K562 (cell line): ENCODE measurements at regions not wholly inside any gene's neighbourhood (a gene's known extent, or its start where the extent isn't known, plus 50 kb on each side); places are given as distances from the start of the nearest gene placed in this dataset.
A peak's percentile ranks its signal among the peaks of the same experiment; 100 is the strongest.

Experiments
- ATAC-seq: fragments of 200-7000 bp; cut with Tn5 transposase; 3 replicates; pipeline ENCODE4 v1.9.1; 2020; ENCODE audit warnings: moderate library complexity
- BruUV-seq: library from RNA; stranded (reverse); fragments of 400-500 nt; replicated peaks from 2 replicates; lab custom pipeline; 2021; lab: Mats Ljungman, UMichigan
- CTCF ChIA-PET: fragments of 300-600 bp; formaldehyde crosslinking; extraction: SDS; loops from one replicate; lab custom pipeline; 2021; ENCODE audit warnings: low intra/inter-chr PET ratio; lab: Yijun Ruan, JAX
- POLR2A ChIA-PET: fragments of 300-600, 350-650 bp; sonication (Branson Sonifier 250); formaldehyde crosslinking; extraction: SDS; loops from one replicate; lab custom pipeline; 2021; ENCODE audit warnings: antibody characterized with exemption, inconsistent platforms; lab: Yijun Ruan, JAX
- DNase-seq, 4 experiments: peaks; one replicate each; pipeline versions ENCODE4 v3.0.0 to v3.0.0-alpha.2; 2011 to 2018; ENCODE audit warnings: low spot score in 3 of 4, mixed read lengths in 3 of 4; ENCODE audit errors: extremely low read depth in 1 of 4
- FAIRE-seq: peaks from 2 replicates; lab custom pipeline; 2011; peaks lifted over from hg19 to GRCh38; lab: Jason Lieb, UNC
- H2AFZ ChIP-seq: 2 replicates; pipeline ENCODE4 v1.6.0; 2011; ENCODE audit warnings: low read depth, low read length, control low read depth, inconsistent platforms
- H3K27ac ChIP-seq: fragments of 200-600 bp; 3 replicates; pipeline ENCODE4 v1.8.0; 2011; ENCODE audit warnings: low read depth, mild to moderate bottlenecking, control low read depth, inconsistent platforms, low read length, moderate library complexity, mixed read lengths; ENCODE audit errors: extremely low read depth
- H3K27me3 ChIP-seq, 2 experiments: fragments of 300-600 bp in 1 of 2; 2 replicates in 1 of 2; 3 replicates in 1 of 2; pipeline versions ENCODE4 v1.6.0 to v1.8.0; 2011; ENCODE audit warnings: inconsistent platforms in 2 of 2, low read length in 2 of 2, mild to moderate bottlenecking in 1 of 2, mixed read lengths in 1 of 2, moderate library complexity in 1 of 2; ENCODE audit not compliant: control insufficient read depth in 2 of 2, insufficient read depth in 2 of 2
- H3K36me3 ChIP-seq: fragments of 300-600 bp; 3 replicates; pipeline ENCODE4 v1.8.0; 2011; ENCODE audit warnings: mild to moderate bottlenecking, low read length, inconsistent platforms; ENCODE audit not compliant: control insufficient read depth, insufficient read depth
- H3K4me1 ChIP-seq, 2 experiments: fragments of 200-600 bp in 1 of 2; replicated peaks in 1 of 2; 2 replicates in 1 of 2; 3 replicates in 1 of 2; pipeline versions ENCODE4 v1.5.1 to v1.8.0; 2011; ENCODE audit warnings: inconsistent platforms in 2 of 2, low read length in 2 of 2, mild to moderate bottlenecking in 1 of 2, mixed read lengths in 1 of 2, moderate library complexity in 1 of 2; ENCODE audit not compliant: control insufficient read depth in 2 of 2, insufficient read depth in 2 of 2
- H3K4me2 ChIP-seq: 2 replicates; pipeline ENCODE4 v1.6.1; 2011; ENCODE audit warnings: low read length, control low read depth, inconsistent platforms, mixed read lengths; ENCODE audit not compliant: insufficient read depth
- H3K4me3 ChIP-seq: fragments of 200-600 bp; sonication (generic), shearing (Covaris generic); 2 replicates; pipeline ENCODE4 v1.5.1; 2016; ENCODE audit warnings: control low read depth, inconsistent platforms
- H3K79me2 ChIP-seq: fragments of 200-600 bp; 3 replicates; pipeline ENCODE4 v1.8.0; 2011; ENCODE audit warnings: low read length, inconsistent platforms; ENCODE audit not compliant: control insufficient read depth, insufficient read depth
- H3K9ac ChIP-seq, 2 experiments: 2 replicates each; pipeline versions ENCODE4 v1.6.0 to v1.6.1; 2011; ENCODE audit warnings: low read depth in 2 of 2, low read length in 2 of 2, control low read depth in 1 of 2, inconsistent platforms in 1 of 2, mild to moderate bottlenecking in 1 of 2, mixed read lengths in 1 of 2; ENCODE audit not compliant: insufficient read depth in 1 of 2
- H3K9me1 ChIP-seq: one replicate; pipeline ENCODE4 v1.6.0; 2011; ENCODE audit warnings: inconsistent platforms, mild to moderate bottlenecking, low read length, moderate library complexity; ENCODE audit not compliant: control insufficient read depth, insufficient read depth
- H3K9me3 ChIP-seq: replicated peaks from 2 replicates; pipeline ENCODE4 v1.5.1; 2011; ENCODE audit warnings: low read depth, low read length, inconsistent platforms; ENCODE audit not compliant: control insufficient read depth, insufficient read depth
- H4K20me1 ChIP-seq: replicated peaks from 2 replicates; pipeline ENCODE4 v1.6.1; 2011; ENCODE audit warnings: low read length, inconsistent platforms, mixed read lengths; ENCODE audit not compliant: control insufficient read depth, insufficient read depth
- AFF1 ChIP-seq, 2 experiments: fragments of 450-650 bp; IDR thresholded peaks; 2 replicates each; pipeline ENCODE4 v1.6.1; 2018; ENCODE audit warnings: mild to moderate bottlenecking in 2 of 2, low read depth in 1 of 2; ENCODE audit not compliant: partially characterized antibody in 2 of 2
- CAMTA2 ChIP-seq: fragments of 250-450 bp; sonication (Bioruptor Pico); conservative IDR thresholded peaks from 2 replicates; pipeline ENCODE4 v1.5.1; 2022
- EP400 ChIP-seq: fragments of 450-650 bp; IDR thresholded peaks from 2 replicates; pipeline ENCODE4 v1.6.1; 2017; ENCODE audit warnings: antibody characterized with exemption, mild to moderate bottlenecking, moderate library complexity
- FOXK1 ChIP-seq: sonication (generic); formaldehyde crosslinking; IDR thresholded peaks from 2 replicates; pipeline ENCODE4 v1.8.0; 2022; ENCODE audit warnings: missing genetic modification reagents, mild to moderate bottlenecking, borderline replicate concordance
- HNRNPL ChIP-seq: fragments of 200-400 bp; formaldehyde crosslinking; IDR thresholded peaks from 2 replicates; pipeline ENCODE4 v1.6.1; 2017; ENCODE audit warnings: low read depth, mild to moderate bottlenecking, low read length
- LARP7 ChIP-seq: fragments of 450-650 bp; IDR thresholded peaks from 2 replicates; pipeline ENCODE4 v1.6.1; 2016
- MCM3 ChIP-seq: fragments of 450-650 bp; IDR thresholded peaks from 2 replicates; pipeline ENCODE4 v1.6.1; 2016
- NEUROD1 ChIP-seq: fragments of 150-350 bp; IDR thresholded peaks from 2 replicates; pipeline ENCODE4 v1.6.1; 2014; ENCODE audit warnings: borderline replicate concordance, low read length, low read depth; ENCODE audit not compliant: partially characterized antibody
- PBX2 ChIP-seq, 2 experiments: IDR thresholded peaks in 1 of 2; conservative IDR thresholded peaks in 1 of 2; 2 replicates each; pipeline ENCODE4 v1.6.1; 2016; ENCODE audit warnings: low read depth in 2 of 2, mild to moderate bottlenecking in 1 of 2, missing compliant biosample characterization in 1 of 2, missing genetic modification characterization in 1 of 2, moderate library complexity in 1 of 2
- PRMT5 ChIP-seq: sonication (generic); formaldehyde crosslinking; IDR thresholded peaks from 2 replicates; pipeline ENCODE4 v1.5.0; 2020; ENCODE audit warnings: missing genetic modification reagents
- SRSF9 ChIP-seq: fragments of 200-400 bp; formaldehyde crosslinking; IDR thresholded peaks from 2 replicates; pipeline ENCODE4 v1.6.1; 2017; ENCODE audit warnings: low read depth, low read length, borderline replicate concordance
- STAG1 ChIP-seq: sonication (generic); formaldehyde crosslinking; IDR thresholded peaks from 2 replicates; pipeline ENCODE4 v1.5.0; 2020; ENCODE audit warnings: missing genetic modification reagents, borderline replicate concordance
- TAF7 ChIP-seq: fragments of 450-650 bp; IDR thresholded peaks from 2 replicates; pipeline ENCODE4 v1.6.1; 2016; ENCODE audit warnings: missing genetic modification characterization, missing compliant biosample characterization
- TEAD2 ChIP-seq: fragments of 450-650 bp; IDR thresholded peaks from 2 replicates; pipeline ENCODE4 v1.6.1; 2016; ENCODE audit warnings: missing genetic modification characterization, control low read depth, missing compliant biosample characterization
- WGBS: fragments of 100-300 bp; shearing (Covaris generic); methylation state at CpG from one replicate; pipeline ENCODE4 v1.1.6; 2016; ENCODE audit warnings: low coverage, mixed read lengths; ENCODE audit not compliant: insufficient coverage; ENCODE audit errors: missing lambda C conversion rate; 5-methylcytosine and 5-hydroxymethylcytosine counted together
- in situ Hi-C: fragments of 300-500 bp; cut with MboI; formaldehyde crosslinking; loops from 4 replicates; pipeline ENCODE4 v1.15.0; 2018; ENCODE audit warnings: inconsistent platforms, mixed read lengths
- intact Hi-C: fragments of 100-400 bp; cut with micrococcal nuclease; formaldehyde crosslinking; loops from 2 replicates; pipeline ENCODE4 v1.14.2; 2022

GRCh38 chr22:22180738-22181285 lies 63.8 kb upstream of the VPREB1 start:
- no peak overlapping the region for H3K4me2 ChIP-seq
- intact Hi-C loops, result no loop called here
- H3K79me2 ChIP-seq, result no peaks in the 10 kb centered on the region
- no peaks in the 10 kb centered on the region for H3K9me1 ChIP-seq
- no peaks in the 10 kb centered on the region for H3K36me3 ChIP-seq
- FAIRE-seq (no peak), DNase-seq (no peak), ATAC-seq (no peak)
- POLR2A ChIA-PET, result interaction anchor here (0.6 to 12.4 kb wide), 12 partner anchors 9 to 218 kb away, joined by 3 to 193 read pairs (median 5); partner anchors contain the start of gene TOP3B
- 0 out of 2 replicates have a peak, but pooled peaks cover 9% of the 10 kb centered on the region for H4K20me1 ChIP-seq
- CTCF ChIA-PET, result no interaction called here
- no peak overlapping the region for H2AFZ ChIP-seq
- H3K27me3 ChIP-seq, result peaks cover 52 to 57% of the 10 kb centered on the region in 2 experiments; a peak in 4 of 5 replicates
- no TSS peak for BruUV-seq
- no peaks in the 10 kb centered on the region for H3K4me1 ChIP-seq
- H3K4me3 ChIP-seq, result no peak overlapping the region
- TF ChIP-seq AFF1 (IDR thresholded peaks at IDR 0.05; ENCODE audit: low read depth in 1 of 2, partially characterized antibody in 2 of 2), result no peak
- no peak for TF ChIP-seq HNRNPL
- no peak for TF ChIP-seq SRSF9
- no peak for TF ChIP-seq EP400
- TF ChIP-seq LARP7, result no peak
- TF ChIP-seq CAMTA2, result no peak
- TF ChIP-seq FOXK1, result no peak
- no peak for TF ChIP-seq TEAD2 (tag)
- TF ChIP-seq TAF7 (tag), result 0 out of 2 replicates have a peak, but pooled peaks have one; percentile 30
- TF ChIP-seq NEUROD1, result peak; percentile 39
- TF ChIP-seq PRMT5 (CRISPR knock-in tag), result 0 out of 2 replicates have a peak, but pooled peaks have one; percentile 70
- TF ChIP-seq MCM3, result peak; percentile 29; the same call in 1 of the 2 replicates
- TF ChIP-seq STAG1 (CRISPR knock-in tag), result no peak
- 0 out of 2 replicates have a peak, but pooled peaks have one; percentile 15 for TF ChIP-seq PBX2 (CRISPR knock-in tag; IDR thresholded peaks at IDR 0.05; ENCODE audit: low read depth)
- TF ChIP-seq PBX2 (tag; conservative IDR thresholded peaks at IDR 0.05; ENCODE audit: low read depth), result no peak
- no peak overlapping the region for H3K9ac ChIP-seq
- H3K27ac ChIP-seq, result no peak overlapping the region
- H3K9me3 ChIP-seq, result no peaks in the 10 kb centered on the region
- WGBS, result 2% methylated on average over 5 of the region's 5 CpGs
- in situ Hi-C loops, result no loop called here
